Natural killer cell (primary cell): ENCODE measurements at regions not wholly inside any gene's neighbourhood (a gene's known extent, or its start where the extent isn't known, plus 50 kb on each side); places are given as distances from the start of the nearest gene placed in this dataset.

Source experiments
- ATAC-seq, 3 donors: fragments of 150-1000 bp in 2 of 3; fragments of 200-7000 bp in 1 of 3; cut with Tn5 transposase; 1 replicate in 1 of 3; 2 replicates in 2 of 3; pipeline ENCODE4 v1.10.0; 2021; ENCODE audit warnings: mild to moderate bottlenecking in 2 of 3, moderate library complexity in 2 of 3
- DNase-seq, 2 donors: peaks; one replicate each; pipeline versions ENCODE4 v3.0.0 to v3.0.0-alpha.2; 2013 to 2021; ENCODE audit warnings: mixed read lengths in 1 of 2
- H3K27ac ChIP-seq: one replicate; pipeline ENCODE4 v1.5.1; 2013; ENCODE audit warnings: mild to moderate bottlenecking, low read length
- H3K27me3 ChIP-seq: one replicate; pipeline ENCODE4 v1.6.1; 2013; ENCODE audit warnings: low read length; ENCODE audit not compliant: control insufficient read depth, insufficient read depth
- H3K36me3 ChIP-seq: one replicate; pipeline ENCODE4 v1.6.1; 2013; ENCODE audit warnings: low read length; ENCODE audit not compliant: control insufficient read depth, insufficient read depth
- H3K4me1 ChIP-seq: one replicate; pipeline ENCODE4 v1.6.1; 2013; ENCODE audit warnings: low read length; ENCODE audit not compliant: control insufficient read depth, insufficient read depth
- H3K4me3 ChIP-seq: one replicate; pipeline ENCODE4 v1.5.1; 2013; ENCODE audit warnings: low read length
- H3K9me3 ChIP-seq: one replicate; pipeline ENCODE4 v1.6.1; 2013; ENCODE audit warnings: low read length; ENCODE audit not compliant: control insufficient read depth, insufficient read depth
- H3K27ac Mint-ChIP-seq, 2 donors: one replicate each; pipeline ENCODE4 v1.8.0; 2022; ENCODE audit warnings: mild to moderate bottlenecking in 2 of 2, mixed read lengths in 2 of 2, moderate library complexity in 1 of 2
- H3K27me3 Mint-ChIP-seq, 2 donors: one replicate each; pipeline ENCODE4 v1.8.0; 2022; ENCODE audit warnings: low read depth in 2 of 2, mixed read lengths in 2 of 2
- H3K36me3 Mint-ChIP-seq: one replicate; pipeline ENCODE4 v1.8.0; 2022; ENCODE audit warnings: mixed read lengths
- H3K4me1 Mint-ChIP-seq, 2 donors: one replicate each; pipeline ENCODE4 v1.8.0; 2022; ENCODE audit warnings: mixed read lengths in 2 of 2
- H3K4me3 Mint-ChIP-seq: one replicate; pipeline ENCODE4 v1.8.0; 2022; ENCODE audit warnings: mild to moderate bottlenecking, moderate library complexity, mixed read lengths
- H3K9me3 Mint-ChIP-seq, 2 donors: one replicate each; pipeline ENCODE4 v1.8.0; 2022; ENCODE audit warnings: mixed read lengths in 2 of 2
- WGBS: methylation state at CpG from one replicate; pipeline ENCODE4 v1.1.7; 2013; ENCODE audit warnings: missing lambda C conversion rate; ENCODE audit not compliant: insufficient coverage; 5-methylcytosine and 5-hydroxymethylcytosine counted together
- intact Hi-C: fragments of 100-400 bp; cut with micrococcal nuclease; formaldehyde crosslinking; loops from one replicate; pipeline ENCODE4 v1.14.2; 2022
- TF ChIP-seq, protein P1 (sequence below): fragments of 200-600 bp; IDR thresholded peaks from one replicate; pipeline ENCODE4 v1.8.0; 2022; ENCODE audit warnings: antibody characterized with exemption

DNA sequence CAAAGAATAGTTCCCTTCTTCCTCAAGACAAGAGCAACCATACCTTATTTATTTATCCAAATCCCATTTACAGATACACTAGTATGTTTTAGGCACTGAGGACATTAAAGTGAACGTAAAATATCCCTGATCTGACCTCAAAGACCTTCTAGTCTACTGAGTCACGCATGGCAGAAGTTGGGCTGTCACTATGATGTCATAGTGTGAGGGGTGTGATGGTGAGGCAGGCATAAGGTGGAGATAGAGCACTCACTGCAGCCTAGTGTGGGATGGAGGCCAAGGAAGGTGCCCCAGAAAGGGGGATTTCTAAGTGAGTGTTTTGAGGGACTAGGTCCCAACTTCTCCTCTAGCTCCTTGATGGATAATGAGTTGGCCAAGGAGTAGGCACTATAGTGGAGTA lies 249.5 kb upstream of the SKOR2 start:
- Mint-ChIP-seq H3K27ac (no peak overlapping the region), H3K27me3 (peaks cover 0 to 6% of the 10 kb centered on the region in 2 donors), H3K9me3 (peaks cover 0 to 7% of the 10 kb centered on the region in 2 donors), H3K4me3 (no peak overlapping the region), H3K36me3 (no peaks in the 10 kb centered on the region), H3K4me1 (no peaks in the 10 kb centered on the region)
- H3K4me1 ChIP-seq = no peaks in the 10 kb centered on the region
- H3K9me3 ChIP-seq = no peaks in the 10 kb centered on the region
- no peak for DNase-seq
- 76% methylated on average over 2 of the region's 2 CpGs for WGBS
- no peaks in the 10 kb centered on the region for H3K36me3 ChIP-seq
- TF ChIP-seq, protein P1, sequence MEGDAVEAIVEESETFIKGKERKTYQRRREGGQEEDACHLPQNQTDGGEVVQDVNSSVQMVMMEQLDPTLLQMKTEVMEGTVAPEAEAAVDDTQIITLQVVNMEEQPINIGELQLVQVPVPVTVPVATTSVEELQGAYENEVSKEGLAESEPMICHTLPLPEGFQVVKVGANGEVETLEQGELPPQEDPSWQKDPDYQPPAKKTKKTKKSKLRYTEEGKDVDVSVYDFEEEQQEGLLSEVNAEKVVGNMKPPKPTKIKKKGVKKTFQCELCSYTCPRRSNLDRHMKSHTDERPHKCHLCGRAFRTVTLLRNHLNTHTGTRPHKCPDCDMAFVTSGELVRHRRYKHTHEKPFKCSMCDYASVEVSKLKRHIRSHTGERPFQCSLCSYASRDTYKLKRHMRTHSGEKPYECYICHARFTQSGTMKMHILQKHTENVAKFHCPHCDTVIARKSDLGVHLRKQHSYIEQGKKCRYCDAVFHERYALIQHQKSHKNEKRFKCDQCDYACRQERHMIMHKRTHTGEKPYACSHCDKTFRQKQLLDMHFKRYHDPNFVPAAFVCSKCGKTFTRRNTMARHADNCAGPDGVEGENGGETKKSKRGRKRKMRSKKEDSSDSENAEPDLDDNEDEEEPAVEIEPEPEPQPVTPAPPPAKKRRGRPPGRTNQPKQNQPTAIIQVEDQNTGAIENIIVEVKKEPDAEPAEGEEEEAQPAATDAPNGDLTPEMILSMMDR = no peak
- no peak overlapping the region for H3K4me3 ChIP-seq
- H3K27ac ChIP-seq = no peak overlapping the region
- intact Hi-C loops = no loop called here
- H3K27me3 ChIP-seq = no peaks in the 10 kb centered on the region
- no peak for ATAC-seq

GRCh38 chr18:47492691-47493090 lies 241.2 kb upstream of the SKOR2 start:
- WGBS = 80% methylated on average over 3 of the region's 3 CpGs
- Histone ChIP-seq H3K4me1 (no peaks in the 10 kb centered on the region), H3K4me3 (no peak overlapping the region), H3K36me3 (no peaks in the 10 kb centered on the region), H3K27me3 (no peaks in the 10 kb centered on the region), H3K9me3 (no peaks in the 10 kb centered on the region), H3K27ac (no peak overlapping the region)
- H3K27ac Mint-ChIP-seq = no peak overlapping the region
- no peak for DNase-seq
- intact Hi-C loops = no loop called here
- TF ChIP-seq, protein P1 = no peak
- H3K4me1 Mint-ChIP-seq = no peaks in the 10 kb centered on the region
- no peaks in the 10 kb centered on the region for H3K27me3 Mint-ChIP-seq
- no peaks in the 10 kb centered on the region for H3K36me3 Mint-ChIP-seq
- no peak overlapping the region for H3K4me3 Mint-ChIP-seq
- ATAC-seq = no peak
- no peaks in the 10 kb centered on the region for H3K9me3 Mint-ChIP-seq

DNA sequence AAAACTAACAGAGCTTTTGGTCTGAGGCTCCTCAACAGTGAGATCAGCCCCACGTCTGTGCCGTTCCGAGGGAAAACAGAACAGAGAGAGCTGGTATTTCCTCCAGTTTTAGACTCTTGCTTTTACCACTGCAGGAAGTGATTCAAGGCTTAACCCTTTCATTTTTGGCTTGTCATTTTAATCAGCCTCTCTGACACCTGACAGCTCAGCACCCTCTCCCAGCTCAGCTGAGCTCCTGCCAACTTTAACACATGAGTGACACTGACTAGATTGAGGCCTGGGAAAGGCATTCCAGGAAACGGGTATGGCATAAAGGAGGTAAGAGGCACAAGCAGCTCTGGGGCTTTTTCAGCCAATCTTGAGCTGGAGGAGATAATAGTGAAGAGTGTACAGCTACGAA lies 239.4 kb upstream of the SKOR2 start:
- no peaks in the 10 kb centered on the region for H3K36me3 Mint-ChIP-seq
- Histone ChIP-seq H3K4me1 (no peaks in the 10 kb centered on the region), H3K36me3 (no peaks in the 10 kb centered on the region), H3K27ac (no peak overlapping the region), H3K9me3 (no peaks in the 10 kb centered on the region), H3K4me3 (no peak overlapping the region), H3K27me3 (no peaks in the 10 kb centered on the region)
- DNase-seq (no peak), ATAC-seq (no peak)
- no peak overlapping the region for H3K4me3 Mint-ChIP-seq
- H3K27me3 Mint-ChIP-seq = no peaks in the 10 kb centered on the region
- no peaks in the 10 kb centered on the region for H3K4me1 Mint-ChIP-seq
- no peak overlapping the region for H3K27ac Mint-ChIP-seq
- intact Hi-C loops = no loop called here
- WGBS = 25% methylated on average over 5 of the region's 5 CpGs
- TF ChIP-seq, protein P1 = no peak
- H3K9me3 Mint-ChIP-seq = no peaks in the 10 kb centered on the region

DNA sequence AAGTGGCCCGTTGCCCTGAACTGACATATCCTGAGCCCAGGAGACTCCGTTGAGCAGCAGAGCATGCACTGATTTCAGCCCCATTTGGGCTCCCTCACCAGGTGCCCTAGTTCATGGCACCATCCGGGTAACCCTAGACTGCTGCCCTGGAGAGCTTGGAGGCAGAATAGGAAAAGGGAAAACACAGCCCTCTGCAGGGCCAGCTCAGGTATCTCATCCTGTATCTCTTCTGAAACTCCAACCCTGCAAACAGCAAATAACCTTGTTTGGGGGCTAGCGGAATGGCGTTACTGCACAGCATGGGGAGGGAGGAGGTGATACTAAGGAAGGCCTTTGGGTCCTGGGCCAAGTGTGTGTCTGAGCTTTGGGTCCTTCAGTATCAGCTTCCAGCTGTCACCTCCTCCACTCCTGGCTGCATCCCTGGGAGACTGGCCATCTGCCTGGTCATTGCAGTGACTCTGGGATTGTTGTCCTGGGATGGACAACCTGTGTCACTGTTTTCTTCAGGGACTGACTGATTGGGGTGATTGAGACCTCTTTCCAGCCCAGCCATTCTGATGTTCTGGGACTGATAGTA lies 233.8 kb upstream of the SKOR2 start:
- no peak overlapping the region for H3K4me3 Mint-ChIP-seq
- Histone ChIP-seq H3K27me3 (no peaks in the 10 kb centered on the region), H3K4me3 (no peak overlapping the region), H3K4me1 (no peaks in the 10 kb centered on the region), H3K9me3 (no peaks in the 10 kb centered on the region), H3K27ac (no peak overlapping the region), H3K36me3 (no peaks in the 10 kb centered on the region)
- H3K27ac Mint-ChIP-seq = no peak overlapping the region
- WGBS = 87% methylated on average over 5 of the region's 5 CpGs
- no peaks in the 10 kb centered on the region for H3K9me3 Mint-ChIP-seq
- peaks cover 3 to 12% of the 10 kb centered on the region in 2 donors for H3K27me3 Mint-ChIP-seq
- intact Hi-C loops = no loop called here
- TF ChIP-seq, protein P1 = no peak
- no peak for DNase-seq
- H3K36me3 Mint-ChIP-seq = no peaks in the 10 kb centered on the region
- no peak for ATAC-seq
- H3K4me1 Mint-ChIP-seq = no peaks in the 10 kb centered on the region
